ENCODE measurements at regions not wholly inside any gene's neighbourhood (a gene's known extent, or its start where the extent isn't known, plus 50 kb on each side); places are given as distances from the start of the nearest gene placed in this dataset.

DNA sequence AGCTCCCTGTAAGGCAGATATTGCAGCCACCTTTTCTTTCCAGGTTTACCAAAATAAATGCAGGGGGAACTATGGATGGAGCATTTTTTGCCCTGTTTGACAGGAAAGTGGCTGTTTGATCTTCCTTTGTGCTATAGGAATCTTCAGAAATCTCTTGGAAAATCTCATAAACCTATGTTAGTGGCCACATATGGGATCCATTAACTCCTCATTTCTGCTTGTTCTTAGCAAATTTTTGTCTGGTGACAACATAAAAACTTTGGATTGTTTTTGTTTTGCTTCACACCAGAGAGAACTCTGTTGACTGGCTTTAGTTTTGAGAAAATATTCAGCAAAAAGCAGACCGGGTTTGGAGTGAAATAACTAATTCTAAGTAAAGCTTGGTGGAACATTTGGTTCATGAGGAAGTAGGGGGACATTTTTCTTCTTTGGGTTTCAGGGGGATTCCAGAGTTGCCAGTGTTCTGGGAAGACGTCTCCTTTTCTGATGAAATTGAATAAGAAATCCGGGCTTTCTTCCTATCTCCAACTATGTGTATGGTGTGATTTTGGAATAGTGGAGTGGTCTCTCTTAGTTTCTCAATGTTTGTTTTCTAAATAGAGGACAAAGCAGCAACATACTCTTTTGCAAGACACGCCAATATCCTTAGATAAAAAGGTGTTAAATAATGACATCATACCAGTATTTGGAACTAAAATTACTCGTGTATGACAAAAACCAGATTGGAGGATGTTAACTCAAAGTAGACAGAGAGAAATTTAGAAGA is 174.4 kb downstream of the ICOS start:
- TF ChIP-seq, protein P1, sequence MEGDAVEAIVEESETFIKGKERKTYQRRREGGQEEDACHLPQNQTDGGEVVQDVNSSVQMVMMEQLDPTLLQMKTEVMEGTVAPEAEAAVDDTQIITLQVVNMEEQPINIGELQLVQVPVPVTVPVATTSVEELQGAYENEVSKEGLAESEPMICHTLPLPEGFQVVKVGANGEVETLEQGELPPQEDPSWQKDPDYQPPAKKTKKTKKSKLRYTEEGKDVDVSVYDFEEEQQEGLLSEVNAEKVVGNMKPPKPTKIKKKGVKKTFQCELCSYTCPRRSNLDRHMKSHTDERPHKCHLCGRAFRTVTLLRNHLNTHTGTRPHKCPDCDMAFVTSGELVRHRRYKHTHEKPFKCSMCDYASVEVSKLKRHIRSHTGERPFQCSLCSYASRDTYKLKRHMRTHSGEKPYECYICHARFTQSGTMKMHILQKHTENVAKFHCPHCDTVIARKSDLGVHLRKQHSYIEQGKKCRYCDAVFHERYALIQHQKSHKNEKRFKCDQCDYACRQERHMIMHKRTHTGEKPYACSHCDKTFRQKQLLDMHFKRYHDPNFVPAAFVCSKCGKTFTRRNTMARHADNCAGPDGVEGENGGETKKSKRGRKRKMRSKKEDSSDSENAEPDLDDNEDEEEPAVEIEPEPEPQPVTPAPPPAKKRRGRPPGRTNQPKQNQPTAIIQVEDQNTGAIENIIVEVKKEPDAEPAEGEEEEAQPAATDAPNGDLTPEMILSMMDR (IDR thresholded peaks at IDR 0.05) = no peak
- no peak for TF ChIP-seq EZH2 (IDR thresholded peaks at IDR 0.05; ENCODE audit: borderline replicate concordance, insufficient read depth, low read depth, low read length, poor library complexity, severe bottlenecking)
